ENCODE measurements at regions not wholly inside any gene's neighbourhood (a gene's known extent, or its start where the extent isn't known, plus 50 kb on each side); places are given as distances from the start of the nearest gene placed in this dataset.
A peak's percentile ranks its signal among the peaks of the same experiment; 100 is the strongest.

- DNase-seq (ENCODE audit: low read depth): no peak
Measured at GRCh38 chr1:230515451-230516145, 89.5 kb upstream of the PGBD5 start.

- DNase-seq (ENCODE audit: low read depth): no peak
Measured at GRCh38 chr1:230510496-230510895, 84.4 kb upstream of the PGBD5 start.

GRCh38 chr1:230509281-230509977, 83.3 kb upstream of the PGBD5 start:
- peak; percentile 77 for DNase-seq (ENCODE audit: low read depth)

GRCh38 chr1:230507666-230508402, 81.7 kb upstream of the PGBD5 start:
- DNase-seq (ENCODE audit: low read depth): no peak

- DNase-seq (ENCODE audit: low read depth): no peak
Measured at GRCh38 chr1:230507236-230507635, 81.1 kb upstream of the PGBD5 start.

GRCh38 chr1:230506451-230506850, 80.3 kb upstream of the PGBD5 start:
- DNase-seq (ENCODE audit: low read depth): no peak

GRCh38 chr1:230504310-230504709, 78.2 kb upstream of the PGBD5 start:
- no peak for DNase-seq (ENCODE audit: low read depth)

GRCh38 chr1:230503726-230504125, 77.6 kb upstream of the PGBD5 start:
- no peak for DNase-seq (ENCODE audit: low read depth)

- DNase-seq (ENCODE audit: low read depth): no peak
Measured at GRCh38 chr1:230502996-230503395, 76.9 kb upstream of the PGBD5 start.

- DNase-seq (ENCODE audit: low read depth): no peak
Measured at GRCh38 chr1:230502306-230502705, 76.2 kb upstream of the PGBD5 start.

GRCh38 chr1:230501849-230502248, 75.7 kb upstream of the PGBD5 start:
- DNase-seq (ENCODE audit: low read depth): no peak

GRCh38 chr1:230501242-230501641, 75.1 kb upstream of the PGBD5 start:
- no peak for DNase-seq (ENCODE audit: low read depth)

- no peak for DNase-seq (ENCODE audit: low read depth)
Measured at GRCh38 chr1:230500063-230500462, 73.9 kb upstream of the PGBD5 start.

- DNase-seq (ENCODE audit: low read depth): no peak
Measured at GRCh38 chr1:230499496-230499895, 73.4 kb upstream of the PGBD5 start.

- DNase-seq (ENCODE audit: low read depth): no peak
Measured at GRCh38 chr1:230498704-230499103, 72.6 kb upstream of the PGBD5 start.

GRCh38 chr1:230496451-230496850, 70.3 kb upstream of the PGBD5 start:
- DNase-seq (ENCODE audit: low read depth): no peak

GRCh38 chr1:230495891-230496385, 69.8 kb upstream of the PGBD5 start:
- DNase-seq (ENCODE audit: low read depth): no peak

- no peak for DNase-seq (ENCODE audit: low read depth)
Measured at GRCh38 chr1:230495076-230495475, 68.9 kb upstream of the PGBD5 start.

- DNase-seq (ENCODE audit: low read depth): no peak
Measured at GRCh38 chr1:230494514-230494913, 68.4 kb upstream of the PGBD5 start.

GRCh38 chr1:230494026-230494425, 67.9 kb upstream of the PGBD5 start:
- no peak for DNase-seq (ENCODE audit: low read depth)

GRCh38 chr1:230493264-230493663, 67.1 kb upstream of the PGBD5 start:
- no peak for DNase-seq (ENCODE audit: low read depth)

GRCh38 chr1:230490436-230490835, 64.3 kb upstream of the PGBD5 start:
- no peak for DNase-seq (ENCODE audit: low read depth)

Measured in GM04504 (cell line).